ENCODE measurements at regions not wholly inside any gene's neighbourhood (a gene's known extent, or its start where the extent isn't known, plus 50 kb on each side); places are given as distances from the start of the nearest gene placed in this dataset.
"Not testable (repeated sequence)": the region's sequence is repeated elsewhere in the genome, so short reads cannot be mapped to it uniquely, and the experiment has no call there.

DNA sequence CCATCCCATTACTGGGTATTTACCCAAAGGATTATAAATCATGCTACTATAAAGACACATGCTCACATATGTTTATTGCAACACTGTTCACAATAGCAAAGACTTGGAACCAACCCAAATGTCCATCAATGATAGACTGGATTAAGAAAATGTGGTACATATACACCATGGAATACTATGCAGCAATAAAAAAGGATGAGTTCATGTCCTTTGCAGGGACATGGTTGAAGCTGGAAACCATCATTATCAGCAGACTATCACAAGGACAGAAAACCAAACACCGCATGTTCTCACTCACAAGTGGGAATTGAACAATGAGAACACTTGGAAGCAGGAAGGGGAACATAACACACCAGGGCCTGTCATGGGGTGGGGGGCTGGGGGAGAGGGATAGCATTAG lies 249.6 kb upstream of the RASGRP1 start:
- DNase-seq (ENCODE audit: low read depth) = not testable (repeated sequence)

DNA sequence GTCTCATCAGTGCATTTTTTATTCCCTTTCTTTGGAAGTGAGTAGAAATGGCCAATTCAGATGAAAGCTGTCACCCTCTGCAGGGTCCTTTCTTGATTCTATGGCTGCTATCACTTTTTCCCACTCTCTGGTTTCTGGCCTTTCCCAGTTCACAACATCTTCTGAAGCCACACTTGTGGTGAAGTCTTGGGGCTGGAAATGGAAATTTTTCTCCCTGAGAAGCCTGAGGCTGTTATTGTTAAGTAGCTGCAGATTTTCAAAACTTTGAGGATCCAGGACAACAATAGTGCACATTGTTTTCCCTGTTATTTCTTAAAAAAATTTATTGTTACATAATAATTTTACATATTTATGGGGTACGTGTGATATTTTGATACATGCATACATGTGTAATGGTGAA lies 250.3 kb upstream of the RASGRP1 start:
- DNase-seq (ENCODE audit: low read depth) = no peak

DNA sequence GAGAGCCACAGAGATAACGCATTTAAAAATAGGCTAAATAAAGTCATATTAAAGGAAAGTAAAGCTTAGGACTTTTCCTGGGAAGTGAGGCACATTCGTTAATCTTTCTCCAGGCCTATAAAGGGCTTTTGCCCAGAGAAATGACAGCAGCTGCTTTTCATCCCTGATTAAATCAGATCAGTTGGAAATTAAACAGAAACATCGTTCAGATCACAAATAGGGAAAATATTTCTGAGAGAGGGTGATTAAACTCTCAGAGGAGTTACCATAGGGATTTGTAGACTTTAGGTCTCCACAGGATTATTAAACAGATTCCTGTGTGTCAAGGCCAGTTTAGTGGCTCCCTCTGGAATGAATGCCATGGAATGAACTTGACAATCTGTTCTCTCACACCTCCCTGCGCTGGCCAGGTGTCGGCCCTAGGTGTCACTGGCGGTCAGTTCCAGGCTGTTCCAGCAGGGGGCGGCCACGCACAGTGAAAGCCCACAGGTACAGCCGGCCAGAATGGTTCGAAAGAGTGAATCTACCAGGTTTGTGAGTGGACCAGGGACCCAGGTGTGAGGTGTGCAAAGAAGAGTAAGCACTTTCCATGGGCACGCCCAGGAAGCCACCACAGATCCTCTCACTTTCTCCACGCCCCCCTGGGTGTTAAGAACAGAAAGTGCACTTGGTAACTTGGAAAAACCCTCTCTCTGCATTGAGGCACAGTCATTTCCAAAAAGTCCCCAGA lies 253.0 kb upstream of the RASGRP1 start:
- DNase-seq (ENCODE audit: low read depth) = peak; percentile 34

DNA sequence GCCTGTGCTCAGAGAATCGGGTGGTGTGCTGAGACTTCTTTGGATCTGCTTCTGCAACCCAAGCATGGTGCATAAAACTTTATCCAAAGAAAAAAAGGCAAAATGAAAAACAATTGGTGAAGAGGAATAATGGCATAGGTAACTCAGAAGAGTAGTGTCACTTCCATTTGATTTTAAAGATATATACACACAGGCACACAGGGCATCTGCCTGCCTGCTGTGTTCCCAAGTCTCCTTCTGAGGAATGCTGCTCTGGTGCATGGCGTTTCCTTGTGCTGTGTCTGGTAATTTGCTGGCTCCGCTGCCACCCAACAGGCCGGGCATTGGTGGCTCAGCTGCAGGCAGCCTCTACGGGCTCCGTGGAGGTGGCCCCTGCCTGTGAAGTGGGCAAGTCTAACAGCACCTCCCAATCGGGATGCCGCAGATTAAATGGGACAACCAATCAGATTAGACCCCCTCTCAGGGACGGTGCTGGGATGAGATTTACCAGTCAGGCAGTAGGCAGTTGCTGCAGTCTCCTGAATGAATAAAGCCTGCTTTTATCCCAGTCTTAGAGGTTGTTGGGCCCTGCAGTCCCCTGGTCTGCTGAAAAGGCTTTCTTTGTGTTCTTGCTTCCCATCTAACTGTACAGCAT lies 253.7 kb upstream of the RASGRP1 start:
- no peak for DNase-seq (ENCODE audit: low read depth)

DNA sequence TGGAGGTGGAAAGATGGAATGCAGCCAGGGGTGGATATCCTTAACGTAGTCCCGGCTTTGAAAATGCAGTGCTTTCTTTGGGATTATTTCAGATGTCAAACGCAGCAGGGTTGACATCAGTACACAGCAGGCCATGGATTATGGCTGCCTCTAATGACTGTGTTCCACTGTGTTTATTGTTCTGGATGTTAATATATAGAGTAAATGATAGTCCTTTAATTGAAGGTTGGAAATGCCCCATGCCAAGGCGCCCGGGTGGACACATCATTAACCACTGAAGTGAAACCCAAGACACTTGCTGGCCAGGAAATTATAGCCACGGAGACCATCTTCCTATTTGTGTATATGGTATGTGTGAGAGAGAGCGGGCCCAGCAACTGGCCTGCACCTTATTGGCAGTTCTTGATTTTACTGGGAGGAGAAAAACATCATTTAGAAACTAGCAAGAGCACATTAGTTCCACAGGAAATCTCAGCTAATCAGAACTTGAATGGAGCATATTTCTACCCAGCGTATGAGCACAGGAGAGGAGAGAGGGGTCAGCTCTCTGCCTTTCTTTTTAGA lies 254.9 kb upstream of the RASGRP1 start:
- DNase-seq (ENCODE audit: low read depth) = no peak

DNA sequence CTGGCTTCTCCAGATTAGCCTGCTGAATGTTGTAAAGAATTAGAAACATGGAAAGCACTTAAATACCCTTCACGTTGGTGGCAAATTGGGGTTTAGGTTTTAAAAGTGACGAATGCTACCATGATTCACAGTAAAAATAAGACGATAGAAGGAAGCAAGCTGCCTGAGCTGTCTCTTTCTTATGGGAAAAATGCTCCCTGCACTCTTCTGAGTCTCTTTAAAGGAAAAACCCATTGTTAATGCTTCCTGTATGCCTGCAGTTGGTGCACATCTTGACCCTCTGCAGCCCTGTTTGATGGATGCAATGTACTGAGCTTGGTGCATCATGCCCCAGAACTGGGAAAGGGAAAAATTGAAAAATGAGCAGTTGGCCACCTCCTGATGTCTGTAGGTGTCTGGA lies 258.6 kb upstream of the RASGRP1 start:
- DNase-seq (ENCODE audit: low read depth) = no peak

DNA sequence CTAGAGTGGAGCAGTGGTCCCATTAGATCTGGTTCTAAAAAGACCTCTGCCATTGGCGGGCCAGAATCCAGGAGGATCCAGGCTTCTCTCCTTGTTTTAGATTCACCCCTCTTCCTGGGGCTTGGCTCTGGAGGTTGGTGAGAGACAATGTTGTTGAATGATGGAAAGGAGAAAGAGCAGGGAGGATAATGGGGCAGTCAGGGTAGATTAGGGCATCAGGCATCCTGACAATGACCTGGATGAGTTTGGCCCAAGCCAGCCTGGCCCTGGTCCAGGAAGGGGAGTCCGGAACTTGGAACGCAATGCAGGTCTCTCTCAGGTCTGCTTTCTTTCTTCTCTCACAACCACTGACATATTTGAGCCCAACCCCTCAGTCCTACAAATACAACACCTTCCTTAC lies 260.1 kb upstream of the RASGRP1 start:
- DNase-seq (ENCODE audit: low read depth) = no peak

DNA sequence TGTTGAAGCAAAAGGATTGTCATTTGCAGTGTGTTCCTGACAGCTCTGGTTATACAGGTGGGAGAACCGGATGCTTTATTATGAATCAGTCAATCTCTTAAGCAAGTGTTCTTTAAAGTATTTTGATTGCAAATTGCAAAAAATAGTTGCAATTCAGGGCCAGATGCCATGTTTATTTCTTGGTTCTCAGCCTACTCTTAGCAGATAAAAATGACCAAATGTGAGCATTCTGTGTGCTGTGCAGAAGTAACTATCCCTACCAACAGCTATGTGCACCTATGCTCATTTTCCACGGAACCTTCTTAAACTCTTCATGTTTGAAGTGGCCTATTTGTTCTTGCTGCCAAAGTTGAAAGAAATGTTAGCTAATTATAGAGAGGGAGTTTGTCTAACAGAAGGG lies 262.3 kb upstream of the RASGRP1 start:
- peak; percentile 35 for DNase-seq (ENCODE audit: low read depth)

DNA sequence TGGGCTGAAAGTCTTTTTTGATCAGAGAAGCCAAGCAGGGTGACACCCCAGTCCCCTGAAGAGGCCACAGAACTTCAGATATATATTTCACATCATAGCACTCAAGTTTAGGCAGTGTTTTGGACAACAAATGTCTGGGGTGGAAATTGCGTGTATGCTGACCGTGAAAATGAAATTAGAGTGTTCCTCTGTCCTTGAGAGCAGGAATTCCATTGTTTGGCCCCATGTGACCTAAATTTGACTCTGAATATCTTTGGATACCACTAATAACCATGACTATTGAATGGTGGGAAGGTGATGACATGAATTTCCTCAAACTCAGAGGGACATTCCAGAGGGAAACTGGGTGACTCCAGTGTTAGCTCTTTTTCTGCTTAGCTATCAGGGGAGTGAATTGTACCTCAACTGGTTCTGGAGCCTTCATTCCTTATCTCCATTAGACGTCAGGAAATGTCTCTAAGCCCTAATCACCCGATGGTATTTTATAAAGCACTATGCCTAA lies 263.5 kb upstream of the RASGRP1 start:
- no peak for DNase-seq (ENCODE audit: low read depth)

DNA sequence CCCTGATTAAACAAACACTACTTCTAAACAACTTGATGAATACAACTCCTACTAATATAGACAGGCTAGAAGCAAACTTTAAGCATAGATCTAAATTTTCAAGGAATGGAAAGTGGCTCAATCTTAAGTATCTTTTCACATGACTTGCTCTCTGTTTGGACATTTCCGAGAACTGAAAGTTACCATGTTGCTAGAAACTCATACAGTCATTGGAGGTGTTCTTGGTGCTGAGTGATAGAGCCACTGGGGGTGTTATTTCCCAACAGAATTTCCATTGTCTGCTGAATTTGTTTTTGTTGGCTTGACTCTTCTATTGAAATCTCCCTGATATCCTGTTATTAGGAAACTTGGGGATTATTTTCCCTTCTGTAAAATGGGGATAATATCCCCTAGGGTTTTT lies 264.5 kb upstream of the RASGRP1 start:
- no peak for DNase-seq (ENCODE audit: low read depth)

DNA sequence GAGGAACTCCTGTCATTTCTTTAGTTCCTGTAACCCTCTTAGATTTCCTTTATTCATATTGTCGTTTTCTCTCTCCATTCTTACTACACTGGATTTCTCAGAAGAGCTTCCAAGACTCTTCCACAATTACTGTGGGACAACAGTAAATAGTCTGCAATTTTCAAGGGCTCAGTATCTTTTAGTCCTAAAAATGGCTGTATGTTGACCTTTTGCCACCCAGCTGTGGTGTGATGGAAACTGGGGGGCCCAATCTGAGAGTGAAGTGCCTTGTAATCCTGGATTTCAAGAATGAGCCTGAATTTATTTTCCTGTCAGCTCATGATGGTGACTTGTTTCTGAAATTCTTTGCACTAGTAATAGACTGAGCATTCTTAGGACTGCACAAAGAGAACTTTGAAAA lies 277.6 kb upstream of the RASGRP1 start:
- no peak for DNase-seq (ENCODE audit: low read depth)

DNA sequence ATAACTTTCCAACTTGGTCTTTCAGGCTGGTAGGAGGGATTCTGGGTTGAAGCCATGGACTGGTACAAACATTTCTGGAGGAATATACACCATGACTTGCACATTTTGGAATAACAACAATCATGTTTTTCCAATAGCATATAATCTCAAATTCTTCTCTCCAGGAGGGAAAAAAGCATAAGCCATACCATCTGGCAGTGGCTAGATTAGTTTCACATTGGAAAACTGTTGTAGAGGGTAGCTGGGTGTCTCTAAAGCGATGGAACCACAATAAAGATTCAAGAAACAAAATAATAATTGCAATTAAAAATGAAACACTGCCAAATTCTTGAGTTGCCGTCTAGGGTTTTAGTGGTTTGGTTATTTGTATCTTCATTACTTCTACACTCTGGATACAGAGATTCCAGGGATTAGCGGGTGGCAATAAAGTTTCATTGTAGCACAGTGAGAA lies 278.5 kb upstream of the RASGRP1 start:
- peak; percentile 88 for DNase-seq (ENCODE audit: low read depth)

DNA sequence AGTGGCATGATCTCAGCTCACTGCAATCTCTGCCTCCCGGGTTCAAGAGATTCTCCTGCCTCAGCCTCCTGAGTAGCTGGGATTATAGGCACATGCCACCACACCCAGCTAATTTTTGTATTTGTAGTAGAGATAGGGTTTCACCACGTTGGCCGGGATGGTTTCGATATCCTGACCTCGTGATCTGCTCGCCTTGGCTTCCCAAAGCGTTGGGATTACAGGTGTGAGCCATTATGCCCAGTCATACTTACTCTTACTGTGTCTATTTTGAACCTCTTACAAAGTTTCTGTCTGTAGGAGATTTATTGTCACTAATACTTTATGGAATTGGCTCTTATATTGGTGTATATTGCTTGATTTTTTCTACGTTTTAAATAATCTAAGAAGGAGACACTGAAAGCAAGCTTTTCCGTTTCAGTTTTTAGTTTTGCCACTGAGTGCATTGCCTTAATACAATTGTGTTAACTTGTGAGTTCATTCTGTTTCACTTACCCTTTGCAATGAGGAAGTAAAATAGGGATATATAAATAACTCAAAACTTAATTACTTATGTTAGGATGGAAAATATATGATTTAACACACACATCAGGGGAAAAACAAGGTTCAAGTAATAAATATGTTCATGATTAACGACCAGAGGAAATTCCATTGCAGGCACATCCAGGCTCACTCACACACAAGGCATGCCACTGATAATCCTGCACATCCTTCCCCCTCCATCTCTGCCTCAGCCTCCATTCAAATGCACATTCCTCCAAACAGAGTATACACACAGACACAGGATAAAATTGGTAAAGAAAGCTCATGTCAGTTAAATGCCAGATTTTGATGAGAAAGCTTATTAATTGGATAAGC lies 279.3 kb upstream of the RASGRP1 start:
- DNase-seq (ENCODE audit: low read depth) = peak; percentile 47

DNA sequence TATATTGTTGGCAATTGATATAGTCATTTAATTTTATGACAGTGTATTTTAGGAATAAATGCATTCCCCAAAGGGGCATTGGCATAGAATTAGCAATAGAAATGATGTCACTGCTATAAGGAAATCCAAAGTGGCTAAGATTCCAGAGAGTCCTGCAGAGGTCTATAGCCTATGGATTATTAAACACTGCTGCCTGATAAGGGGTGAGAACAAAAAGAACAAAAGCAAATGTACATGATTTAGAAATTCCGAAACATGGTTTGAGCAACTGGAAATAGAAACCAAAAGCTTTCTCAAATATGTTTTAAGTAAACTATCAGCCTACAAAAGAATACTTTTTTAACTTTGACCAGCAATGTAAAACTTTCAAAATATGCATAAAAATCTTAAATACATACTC lies 280.1 kb upstream of the RASGRP1 start:
- DNase-seq (ENCODE audit: low read depth) = peak; percentile 31

DNA sequence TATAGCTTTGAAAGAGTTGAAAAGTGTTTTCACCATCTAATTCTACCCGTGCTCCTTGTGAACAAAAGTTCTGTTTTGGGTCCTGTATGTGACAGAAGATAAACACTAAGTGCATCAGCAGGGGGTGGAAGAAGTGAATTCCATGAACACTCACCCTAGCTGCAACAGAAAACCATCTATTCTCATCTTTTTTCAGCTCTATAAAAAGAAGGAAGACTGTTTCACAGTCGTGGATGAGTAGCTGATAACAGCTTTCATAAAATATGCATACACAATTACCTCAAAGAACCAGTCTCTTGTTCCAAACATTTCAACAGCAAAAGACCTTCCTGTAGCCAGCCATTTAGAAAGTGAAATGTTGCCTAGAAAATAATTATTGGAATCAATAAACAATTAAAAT lies 281.7 kb upstream of the RASGRP1 start:
- no peak for DNase-seq (ENCODE audit: low read depth)

DNA sequence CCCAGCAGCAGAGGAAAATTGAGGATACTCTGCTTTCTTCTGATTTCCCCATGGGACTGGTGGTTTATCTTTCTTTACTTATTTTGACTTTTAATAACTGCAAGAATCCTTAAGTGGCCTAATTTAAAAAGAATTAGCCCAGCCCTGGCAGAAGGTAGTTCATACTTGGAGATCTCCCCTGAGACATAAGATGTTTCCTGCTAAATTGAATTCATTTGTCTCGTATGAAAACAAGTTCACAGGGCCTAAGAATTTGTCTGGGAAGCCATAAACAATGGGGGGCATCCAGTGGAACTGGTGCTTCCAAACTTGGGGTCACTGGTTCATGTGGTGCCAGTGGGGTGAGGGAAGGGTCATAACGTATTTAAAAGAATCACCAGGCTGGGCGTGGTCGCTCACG lies 283.1 kb upstream of the RASGRP1 start:
- DNase-seq (ENCODE audit: low read depth) = peak; percentile 14

DNA sequence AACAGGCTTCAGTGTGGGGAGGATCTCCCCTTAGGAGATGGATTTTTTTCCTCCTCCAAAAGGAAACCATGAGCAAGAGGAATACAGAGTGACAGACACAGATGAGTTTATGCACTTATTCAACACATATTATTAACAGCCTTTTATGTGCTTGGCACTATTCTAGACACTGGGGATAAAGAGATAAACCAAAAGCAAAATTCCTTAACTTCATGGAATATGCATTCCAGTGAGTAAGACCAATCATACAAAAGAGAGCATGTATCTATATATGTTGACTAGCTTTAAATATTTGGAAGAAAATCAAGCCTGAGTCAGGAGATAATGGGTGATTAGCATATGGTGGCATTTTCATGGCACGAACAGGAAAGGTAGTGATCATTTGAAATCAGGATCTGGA lies 284.4 kb upstream of the RASGRP1 start:
- DNase-seq (ENCODE audit: low read depth) = no peak

DNA sequence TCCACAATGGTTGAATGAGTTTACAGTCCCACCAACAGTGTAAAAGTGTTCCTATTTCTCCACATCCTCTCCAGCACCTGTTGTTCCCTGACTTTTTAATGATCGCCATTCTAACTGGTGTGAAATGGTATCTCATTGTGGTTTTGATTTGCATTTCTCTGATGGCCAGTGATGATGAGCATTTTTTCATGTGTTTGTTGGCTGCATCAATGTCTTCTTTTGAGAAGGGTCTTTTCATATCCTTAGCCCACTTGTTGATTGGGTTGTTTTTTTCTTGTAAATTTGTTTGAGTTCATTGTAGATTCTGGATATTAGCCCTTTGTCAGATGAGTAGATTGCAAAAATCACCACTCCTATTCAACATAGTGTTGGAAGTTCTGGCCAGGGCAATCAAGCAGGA lies 287.6 kb upstream of the RASGRP1 start:
- not testable (repeated sequence) for DNase-seq (ENCODE audit: low read depth)

DNA sequence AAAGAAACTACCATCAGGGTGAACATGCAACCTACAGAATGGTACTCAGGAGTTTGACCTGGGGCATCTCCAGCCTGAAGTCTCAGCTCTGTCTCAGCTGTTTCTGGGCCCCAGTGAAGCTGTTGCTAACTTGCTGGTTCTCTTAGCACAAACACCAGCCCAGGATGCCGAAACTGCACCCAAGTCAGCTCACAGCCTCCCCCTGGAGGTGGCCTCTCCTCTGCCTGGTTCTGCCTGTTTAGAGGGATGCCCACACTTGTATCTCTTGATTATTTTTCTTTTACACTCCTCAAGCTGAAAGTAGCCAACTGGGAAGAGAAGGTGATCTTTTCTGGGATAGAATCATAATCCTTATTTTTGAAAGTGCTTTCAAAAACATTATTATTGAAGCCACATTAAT lies 289.0 kb upstream of the RASGRP1 start:
- DNase-seq (ENCODE audit: low read depth) = no peak

DNA sequence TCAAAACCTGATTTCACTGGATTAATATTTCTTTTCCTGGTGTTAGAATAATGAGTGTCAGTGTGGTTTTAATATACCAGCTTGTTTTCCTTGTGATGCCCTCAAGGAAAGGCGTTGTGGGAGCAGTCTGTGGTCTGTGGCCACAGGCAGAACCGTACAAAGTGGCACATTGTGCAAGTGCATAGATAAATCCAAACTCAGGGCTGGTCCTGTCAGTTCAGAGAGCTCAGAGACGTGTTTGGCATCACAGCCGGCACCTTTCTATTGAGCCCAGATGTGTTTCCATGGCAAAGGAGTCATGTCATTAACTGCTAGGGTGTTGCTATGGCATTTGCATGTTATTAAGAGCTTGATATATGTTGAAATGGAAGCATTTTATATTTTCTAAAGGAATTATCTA lies 289.9 kb upstream of the RASGRP1 start:
- DNase-seq (ENCODE audit: low read depth) = peak; percentile 74

DNA sequence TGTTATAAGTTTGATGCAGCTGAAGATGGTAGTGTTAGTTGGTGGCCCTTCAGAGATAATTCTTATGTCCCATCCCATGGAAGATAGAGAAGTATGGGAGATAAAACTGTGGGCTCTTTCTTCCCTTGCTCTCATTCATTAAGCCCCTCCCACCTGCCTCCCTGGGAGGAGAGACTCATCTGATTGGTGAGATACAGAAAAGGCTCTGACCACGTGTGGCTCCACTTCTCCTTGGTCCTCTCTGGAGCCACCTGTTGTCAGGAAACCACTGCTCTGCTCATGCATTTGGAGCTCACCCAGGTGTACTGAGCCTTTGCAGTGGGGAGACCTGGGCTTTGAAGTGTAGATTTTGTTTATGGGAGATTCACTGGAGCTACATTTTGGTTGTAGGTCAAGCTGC lies 293.2 kb upstream of the RASGRP1 start:
- DNase-seq (ENCODE audit: low read depth) = no peak

DNA sequence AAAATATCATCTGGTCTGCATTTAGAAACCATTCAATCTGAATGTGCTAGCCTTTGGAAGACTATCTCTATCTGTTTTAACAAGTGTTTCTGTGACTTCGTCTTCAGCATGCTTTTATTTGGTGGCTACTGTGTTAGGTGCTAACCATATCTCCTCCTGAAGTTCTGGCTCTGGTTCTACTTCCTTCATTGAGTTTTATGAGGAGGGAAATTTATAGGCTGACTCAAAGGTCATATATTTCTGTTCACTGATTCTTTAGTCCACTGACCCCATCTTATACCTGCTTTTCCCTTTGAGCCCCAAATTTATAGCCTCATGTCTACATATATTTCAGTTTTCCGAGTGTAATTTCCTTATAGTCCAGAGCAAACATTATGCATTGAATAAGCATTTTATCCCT lies 295.0 kb upstream of the RASGRP1 start:
- DNase-seq (ENCODE audit: low read depth) = no peak

DNA sequence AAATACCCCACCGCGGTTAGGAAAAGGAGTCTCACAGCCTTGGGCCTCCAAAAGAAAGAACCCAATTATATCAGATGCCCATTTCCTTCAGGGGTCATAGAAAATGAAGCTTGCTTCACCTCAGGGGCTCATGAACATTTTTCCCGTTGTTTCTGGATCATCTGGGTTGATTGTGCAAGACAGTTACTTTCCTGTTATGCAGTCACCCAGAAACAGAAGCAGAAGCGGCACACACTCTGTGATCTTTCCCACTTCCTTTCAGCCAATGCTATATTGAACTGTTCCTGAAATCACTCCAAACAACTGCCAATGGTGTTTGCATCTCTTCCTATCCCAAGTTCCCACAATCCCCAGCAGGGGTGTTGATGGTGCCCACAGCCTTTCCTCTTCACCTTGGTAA lies 295.6 kb upstream of the RASGRP1 start:
- no peak for DNase-seq (ENCODE audit: low read depth)

Data from fibroblast of gingiva (primary cell).